ENCODE measurements at regions not wholly inside any gene's neighbourhood (a gene's known extent, or its start where the extent isn't known, plus 50 kb on each side); places are given as distances from the start of the nearest gene placed in this dataset.
"Not testable (repeated sequence)": the region's sequence is repeated elsewhere in the genome, so short reads cannot be mapped to it uniquely, and the experiment has no call there.

DNA sequence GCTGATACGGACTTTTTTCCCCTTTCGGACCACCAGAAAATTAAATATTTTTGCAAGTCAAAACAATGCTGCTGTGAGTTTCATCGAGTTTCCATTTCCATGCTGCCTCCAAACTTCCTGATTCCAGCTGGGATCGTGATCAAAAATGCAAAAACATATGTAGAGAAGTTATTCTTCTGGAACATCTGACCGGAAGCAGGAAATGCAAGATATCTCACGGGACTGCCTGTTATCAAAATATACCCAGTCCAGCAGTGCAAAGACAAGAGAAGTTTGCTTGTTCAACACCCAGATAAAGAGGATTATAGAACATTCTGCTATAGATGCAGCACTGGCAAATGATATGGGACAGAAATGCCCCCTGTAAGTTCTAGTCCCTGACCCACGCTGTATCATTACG is 726.7 kb upstream of the NR2F2 start:
- DNase-seq (ENCODE audit: low read depth in 2 of 2): no peak

DNA sequence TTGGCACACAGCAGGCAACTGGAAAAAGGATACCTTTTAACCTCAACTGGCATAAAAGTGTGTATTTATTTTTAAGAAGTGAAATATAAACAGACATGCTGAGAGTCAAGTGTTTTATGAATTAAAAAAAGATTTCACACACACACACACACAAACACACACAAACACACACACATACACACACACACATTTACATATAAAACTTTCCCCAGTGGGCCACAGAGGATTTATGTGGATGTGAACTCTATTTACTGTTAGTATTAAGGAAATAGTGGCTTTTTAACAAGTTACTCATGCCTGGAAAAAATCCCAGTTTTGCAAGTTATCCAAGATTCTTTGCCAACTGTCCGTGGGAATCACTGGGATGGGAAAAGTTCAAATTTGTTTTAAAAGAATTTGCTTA is 725.9 kb upstream of the NR2F2 start:
- no peak for DNase-seq (ENCODE audit: low read depth in 2 of 2)

DNA sequence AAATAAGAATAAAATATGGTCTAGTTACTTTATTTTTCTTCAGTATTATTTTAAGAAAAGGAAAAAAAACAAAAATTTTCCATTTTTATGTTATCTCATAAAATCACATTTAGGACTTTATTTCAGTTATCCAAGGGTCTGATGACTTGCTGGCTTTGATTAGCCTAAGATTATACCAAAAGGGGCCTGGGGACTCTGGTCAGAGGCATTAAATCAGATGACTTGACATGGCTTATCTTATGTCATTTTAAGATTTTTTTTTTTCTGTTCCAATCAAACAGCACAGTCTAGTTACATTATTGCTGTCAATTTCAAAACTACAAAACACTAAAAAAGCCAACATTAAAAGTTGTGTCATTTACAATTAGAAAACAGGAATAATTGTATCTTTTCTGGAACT is 725.4 kb upstream of the NR2F2 start:
- no peak for DNase-seq (ENCODE audit: low read depth in 2 of 2)

DNA sequence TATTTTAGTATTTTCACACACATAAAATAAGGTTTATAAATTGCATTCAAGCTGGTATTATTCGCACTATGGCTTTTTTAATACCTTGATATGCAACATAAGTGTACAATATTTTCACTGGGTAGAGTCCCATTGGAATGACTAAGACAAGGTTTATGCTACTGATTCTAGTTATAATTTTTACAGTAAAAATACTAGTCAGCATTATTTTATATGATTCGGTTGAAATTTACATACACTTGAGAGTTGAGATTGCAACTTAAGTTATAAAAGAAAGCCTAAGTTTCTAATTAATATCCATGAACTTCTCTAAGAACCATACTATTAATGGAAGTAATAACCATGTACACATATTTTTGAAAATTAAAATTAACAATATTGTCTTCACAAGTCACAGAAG is 723.9 kb upstream of the NR2F2 start:
- no peak for DNase-seq (ENCODE audit: low read depth in 2 of 2)

DNA sequence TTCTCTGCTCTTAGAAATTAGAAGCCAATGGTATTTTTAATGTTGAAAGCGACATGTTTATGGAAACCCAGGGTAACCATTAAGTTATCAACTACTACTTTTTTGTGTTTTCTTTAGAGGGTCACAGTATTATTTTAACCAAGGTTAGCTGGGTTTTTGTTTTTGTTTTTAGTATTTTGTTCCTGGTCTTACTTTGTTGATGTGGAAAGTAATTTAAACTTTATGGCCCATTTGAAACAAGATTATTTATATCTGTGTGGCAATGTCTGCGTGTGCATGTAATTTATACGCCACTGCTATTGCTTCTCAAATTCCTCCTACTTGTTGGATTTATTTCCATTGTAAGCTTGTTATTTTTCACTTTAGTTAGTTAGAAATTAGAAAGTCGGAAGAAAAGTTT is 722.1 kb upstream of the NR2F2 start:
- DNase-seq (ENCODE audit: low read depth in 2 of 2): no peak

DNA sequence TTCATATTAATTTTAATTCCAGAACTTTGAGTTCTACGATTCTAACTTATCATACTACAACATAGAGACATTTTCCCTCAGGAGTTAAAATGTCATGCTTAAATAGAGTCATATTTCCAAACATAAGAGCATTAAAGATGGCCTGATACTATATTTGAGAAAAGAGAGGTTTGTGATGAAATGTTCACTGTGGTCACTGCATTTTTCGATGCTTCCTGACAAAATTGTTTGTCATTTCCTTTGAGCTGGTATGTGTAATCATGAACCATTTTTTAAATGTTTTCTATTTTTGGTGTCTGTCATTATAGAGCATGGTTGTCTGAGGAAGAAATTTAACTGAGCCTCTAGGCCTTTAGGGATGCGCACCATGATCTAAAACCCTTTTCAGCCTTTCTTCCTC is 721.4 kb upstream of the NR2F2 start:
- DNase-seq (ENCODE audit: low read depth in 2 of 2): no peak

DNA sequence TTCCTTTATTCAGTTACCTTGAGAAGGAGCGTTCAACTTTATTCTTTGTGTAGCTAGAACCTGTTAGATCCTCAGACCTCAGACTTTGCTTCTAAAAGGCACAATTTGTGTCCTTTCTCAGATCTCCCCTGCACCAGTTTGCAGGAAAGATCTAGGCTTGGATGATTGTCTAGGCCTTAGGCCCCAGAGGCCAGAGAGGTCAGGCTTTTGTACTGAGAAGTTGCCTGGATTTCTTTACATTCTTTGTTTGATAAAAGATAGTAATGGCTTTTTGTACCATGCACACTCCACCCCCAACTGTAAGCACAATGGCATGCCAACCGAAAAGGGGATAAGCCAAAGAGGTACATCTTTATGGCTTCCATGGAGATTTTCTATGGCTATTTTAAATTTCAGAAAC is 719.6 kb upstream of the NR2F2 start:
- no peak for DNase-seq (ENCODE audit: low read depth in 2 of 2)

DNA sequence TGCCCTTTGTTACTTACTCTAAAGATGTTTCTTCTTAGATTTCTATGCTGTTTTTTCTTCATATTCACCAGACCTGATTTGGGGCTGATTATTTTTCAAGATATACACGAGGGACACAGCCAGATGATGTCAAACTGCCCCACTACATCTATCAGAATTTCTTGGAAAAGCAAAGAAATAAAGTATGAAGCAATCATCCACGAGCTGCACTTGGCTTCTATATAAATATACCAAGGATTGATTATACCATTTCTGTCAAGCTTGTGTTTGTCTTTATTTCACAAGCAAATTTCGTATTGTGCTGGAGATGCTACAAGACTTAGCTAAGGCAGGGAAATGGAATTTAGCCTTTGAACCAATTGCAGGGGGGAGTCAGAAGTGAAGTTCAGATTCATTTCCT is 715.1 kb upstream of the NR2F2 start:
- DNase-seq (ENCODE audit: low read depth in 2 of 2): no peak

DNA sequence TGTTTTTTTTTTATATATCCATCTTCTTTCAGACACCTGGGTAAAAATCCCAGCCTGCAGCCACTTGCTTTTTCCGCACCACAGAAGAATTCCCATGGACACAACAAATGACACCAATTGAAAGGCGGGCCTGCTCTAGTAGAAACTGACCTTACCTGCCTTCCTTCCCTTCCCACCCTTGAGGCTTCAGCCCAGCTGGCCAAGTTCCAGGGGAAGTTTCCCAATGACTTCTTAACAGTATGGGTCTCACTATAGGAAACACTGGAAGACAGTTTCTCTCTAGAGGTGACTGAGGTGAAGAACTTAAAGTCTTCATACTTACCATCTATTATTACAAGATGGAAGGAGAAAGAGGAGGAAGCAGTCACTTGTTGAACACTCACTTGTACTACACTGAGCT is 714.2 kb upstream of the NR2F2 start:
- no peak for DNase-seq (ENCODE audit: low read depth in 2 of 2)

DNA sequence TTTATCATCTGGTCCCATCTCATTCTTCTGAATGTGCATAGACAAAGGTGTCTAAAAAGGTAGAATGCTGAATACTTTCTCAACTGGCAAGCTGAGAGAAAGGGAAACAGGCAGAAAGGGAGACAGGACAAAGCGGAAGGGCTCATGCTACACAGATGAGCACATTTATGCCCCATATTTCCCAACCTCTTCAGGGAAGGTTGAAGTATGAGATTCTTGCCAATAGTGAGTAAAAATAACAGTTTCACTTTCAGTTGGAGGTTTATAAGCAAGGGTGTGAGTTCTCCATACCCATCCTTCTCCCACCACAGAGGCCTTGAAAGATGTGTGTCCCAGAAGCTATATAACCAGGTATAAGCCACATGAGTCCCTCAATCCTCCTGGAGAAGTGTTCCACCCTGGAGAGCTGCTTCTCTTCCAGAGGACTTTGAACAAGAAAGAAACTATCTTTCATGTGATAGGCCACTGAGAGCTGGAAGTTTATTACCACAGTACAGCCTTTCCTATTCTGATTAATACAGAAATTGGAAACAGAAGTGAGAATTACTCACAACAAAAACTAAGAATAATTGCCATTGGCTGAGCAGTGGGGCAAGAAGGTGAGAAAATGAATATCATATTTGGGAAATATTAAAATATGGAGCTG is 709.4 kb upstream of the NR2F2 start:
- DNase-seq (ENCODE audit: low read depth in 2 of 2): no peak

DNA sequence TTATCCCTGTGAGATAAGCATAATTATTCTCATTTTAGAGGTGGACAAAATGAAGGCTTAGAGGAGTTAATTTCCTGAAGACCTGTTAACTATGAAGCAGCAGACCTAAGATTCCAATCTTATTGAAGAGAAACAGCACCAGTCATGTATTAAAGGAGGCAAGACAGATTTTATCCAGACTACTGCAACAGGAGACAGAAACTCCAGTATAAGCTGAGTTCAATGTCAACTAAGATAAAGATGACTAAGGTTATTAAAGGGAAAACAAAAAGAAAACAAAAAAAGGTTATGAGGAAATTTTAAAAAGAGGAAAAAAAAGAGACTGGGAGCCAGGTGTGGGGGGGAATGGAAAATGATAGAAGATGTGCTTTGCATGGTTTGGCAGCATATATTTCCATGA is 707.7 kb upstream of the NR2F2 start:
- DNase-seq (ENCODE audit: low read depth in 2 of 2): no peak

DNA sequence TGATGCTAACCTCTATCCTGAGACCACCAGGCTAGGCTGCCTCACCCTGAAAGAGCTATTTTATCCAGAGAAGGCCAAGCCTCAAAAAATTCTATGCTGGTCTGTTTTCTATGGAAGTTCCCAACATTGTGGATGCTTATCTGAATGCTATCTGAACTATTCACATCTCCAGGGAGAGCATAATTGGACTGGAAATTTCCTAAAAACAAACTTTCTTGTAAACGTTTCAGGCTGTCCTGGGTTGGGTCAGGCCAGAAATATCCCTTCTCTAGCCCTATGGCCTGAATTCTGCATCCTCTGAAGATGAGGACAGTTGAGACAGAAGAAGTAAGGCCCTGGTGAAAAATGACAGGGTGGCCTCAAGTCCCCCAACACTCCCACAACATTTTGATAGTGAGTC is 706.4 kb upstream of the NR2F2 start:
- no peak for DNase-seq (ENCODE audit: low read depth in 2 of 2)

DNA sequence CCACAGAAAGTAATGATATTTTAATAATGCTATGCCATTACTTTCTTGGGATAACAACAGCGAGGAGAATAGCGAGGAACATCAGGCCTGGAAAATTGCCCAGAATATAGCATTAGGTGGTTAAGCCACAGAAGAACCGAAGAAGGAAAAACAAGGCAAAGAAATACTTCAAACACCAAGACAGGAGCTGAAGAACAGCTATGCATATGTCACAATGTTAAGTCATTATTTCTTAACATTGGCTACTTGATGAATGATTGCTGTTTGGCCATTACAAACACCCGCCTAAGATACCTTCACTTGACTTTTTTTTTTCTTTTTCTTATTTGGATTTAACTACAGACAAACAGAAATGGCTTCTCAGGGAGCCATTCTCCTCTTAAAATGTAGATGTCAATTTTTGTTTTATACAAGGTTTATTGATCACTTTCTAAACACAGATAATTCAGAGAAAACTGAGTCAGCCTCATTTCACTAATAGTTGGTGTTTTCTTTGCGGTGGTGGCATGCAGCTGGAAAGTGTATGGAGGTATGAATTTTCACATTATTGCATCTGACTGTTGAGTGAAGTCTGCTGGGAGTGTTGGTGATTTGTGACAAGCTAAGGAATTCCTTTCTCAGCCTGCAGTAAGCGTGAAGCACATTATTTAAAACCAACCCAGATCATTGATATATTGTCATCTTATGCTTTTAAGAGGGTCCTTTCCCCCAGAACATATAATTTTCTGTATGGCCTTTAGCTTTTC is 705.7 kb upstream of the NR2F2 start:
- no peak for DNase-seq (ENCODE audit: low read depth in 2 of 2)

DNA sequence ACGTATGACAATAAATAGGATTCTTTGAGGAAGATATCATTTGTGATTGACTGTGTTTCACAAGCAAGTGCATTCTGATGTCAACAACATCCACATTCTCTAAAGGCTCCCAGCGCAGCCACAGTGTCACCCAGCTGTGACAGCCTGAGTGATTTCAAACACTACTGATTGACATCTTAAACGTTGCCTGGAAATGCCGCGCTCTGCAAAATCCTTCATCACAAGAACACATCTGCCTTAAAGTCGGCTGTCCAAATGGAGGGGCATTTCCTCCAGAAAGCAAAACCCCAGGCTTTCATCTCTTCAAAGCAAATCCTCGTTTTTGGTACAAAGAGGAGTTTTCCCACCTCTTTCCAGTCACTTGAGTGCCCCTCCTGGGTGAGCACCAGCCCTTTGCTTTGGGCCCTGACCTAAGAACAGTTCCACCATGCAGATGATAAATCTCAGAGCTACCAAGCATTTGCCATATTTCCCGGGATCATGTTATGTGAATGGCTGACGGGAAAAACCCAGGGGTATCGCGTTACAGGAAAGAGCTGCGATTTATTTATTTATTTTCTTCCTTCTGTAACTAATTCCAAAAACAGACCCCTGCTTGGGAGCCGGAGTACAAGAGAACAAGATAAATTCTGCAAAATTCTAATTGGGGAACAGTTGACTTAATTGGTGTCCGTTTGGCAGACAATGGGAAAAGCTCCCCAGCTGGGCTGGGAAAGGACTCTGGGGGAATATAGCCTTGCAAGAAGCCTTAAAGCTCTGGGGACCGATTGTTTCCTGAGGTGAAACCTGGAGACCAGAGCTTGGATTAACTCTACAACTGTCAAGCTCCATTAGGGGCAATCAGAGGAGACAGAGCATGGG is 703.8 kb upstream of the NR2F2 start:
- no peak for DNase-seq (ENCODE audit: low read depth in 2 of 2)

DNA sequence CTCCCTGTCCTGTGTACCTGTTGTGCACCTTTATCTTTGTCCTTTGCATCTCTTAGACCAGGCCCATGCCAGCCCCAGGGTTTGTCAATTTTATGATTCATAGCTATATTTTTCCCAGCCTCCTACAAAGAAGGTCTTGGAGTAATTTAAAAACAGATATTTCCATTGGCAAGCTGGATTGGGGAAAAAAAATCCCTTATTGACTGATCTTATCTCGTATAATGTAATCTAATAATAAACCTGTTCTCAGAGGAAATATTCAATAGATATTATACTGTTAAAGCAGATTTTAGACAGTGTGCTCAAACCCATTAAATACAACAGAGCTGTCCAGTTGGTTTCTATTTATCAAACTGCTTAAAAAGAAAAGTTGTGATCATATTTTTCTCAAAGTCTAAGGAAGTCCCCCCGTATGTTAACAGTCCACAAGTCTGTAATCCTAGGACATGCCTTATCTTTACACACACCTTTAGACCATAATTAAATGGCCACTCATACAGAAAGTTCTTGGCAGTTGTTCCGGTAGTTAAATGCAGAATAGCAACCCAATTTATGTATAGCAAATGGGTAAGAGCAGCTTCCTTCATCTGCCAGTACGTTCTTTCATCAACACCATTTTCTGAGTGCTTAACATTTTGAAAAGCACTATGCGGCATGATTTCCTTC is 700.9 kb upstream of the NR2F2 start:
- no peak for DNase-seq (ENCODE audit: low read depth in 2 of 2)

DNA sequence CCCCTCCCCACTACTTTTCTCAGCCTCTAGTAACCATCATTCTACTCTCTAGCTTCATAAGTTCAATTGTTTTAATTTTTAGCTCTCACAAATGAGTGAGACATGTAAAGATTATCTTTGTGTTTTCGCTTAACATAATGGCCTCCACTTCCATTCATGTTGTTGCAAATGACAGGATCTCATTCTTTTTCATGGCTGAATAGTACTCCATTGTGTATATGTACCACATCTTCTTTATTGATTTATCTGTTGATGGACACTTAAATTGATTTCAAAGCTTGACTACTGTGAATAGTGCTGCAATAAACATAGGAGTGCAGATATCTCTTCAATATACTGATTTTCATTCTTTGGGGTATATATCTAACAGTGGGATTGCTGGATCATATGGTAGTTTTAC is 699.8 kb upstream of the NR2F2 start:
- no peak for DNase-seq (ENCODE audit: low read depth in 2 of 2)

DNA sequence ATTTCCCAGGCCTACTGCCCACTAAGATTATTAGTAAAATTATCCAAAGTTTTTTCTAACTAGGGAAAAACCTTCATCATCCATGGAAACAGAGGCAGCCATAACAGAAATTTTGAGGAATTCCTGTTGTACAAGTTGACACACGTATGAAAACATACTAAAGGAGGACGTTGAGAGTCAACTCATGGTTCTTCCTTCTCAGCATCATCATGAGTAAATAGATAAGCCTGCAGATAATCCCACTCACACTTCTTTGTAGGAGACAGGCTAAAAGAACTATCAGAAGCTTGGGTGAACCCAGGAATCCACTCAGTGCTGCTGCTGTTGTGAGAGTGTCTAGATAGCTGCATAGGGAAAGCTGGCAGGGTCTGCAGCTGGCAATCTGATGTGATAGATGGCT is 694.8 kb upstream of the NR2F2 start:
- DNase-seq (ENCODE audit: low read depth in 2 of 2): no peak

DNA sequence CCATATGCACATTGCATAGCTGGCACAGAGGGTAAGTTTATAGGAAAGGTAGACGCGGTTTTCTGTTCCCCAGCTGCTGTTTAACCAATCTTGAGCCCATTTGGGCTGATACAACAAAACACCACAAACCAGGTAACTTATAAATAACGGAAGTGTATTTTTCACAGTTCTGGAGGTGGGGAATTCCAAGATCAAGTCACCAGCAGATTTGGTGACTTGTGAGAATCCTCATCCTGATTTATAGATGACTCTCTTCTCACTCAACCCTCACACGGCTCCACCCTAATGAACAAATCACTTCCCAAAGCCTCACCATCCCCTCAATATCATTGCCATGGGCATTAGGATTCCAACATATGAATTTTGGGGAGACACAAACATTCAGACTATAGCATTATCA is 694.4 kb upstream of the NR2F2 start:
- DNase-seq (ENCODE audit: low read depth in 2 of 2): no peak

DNA sequence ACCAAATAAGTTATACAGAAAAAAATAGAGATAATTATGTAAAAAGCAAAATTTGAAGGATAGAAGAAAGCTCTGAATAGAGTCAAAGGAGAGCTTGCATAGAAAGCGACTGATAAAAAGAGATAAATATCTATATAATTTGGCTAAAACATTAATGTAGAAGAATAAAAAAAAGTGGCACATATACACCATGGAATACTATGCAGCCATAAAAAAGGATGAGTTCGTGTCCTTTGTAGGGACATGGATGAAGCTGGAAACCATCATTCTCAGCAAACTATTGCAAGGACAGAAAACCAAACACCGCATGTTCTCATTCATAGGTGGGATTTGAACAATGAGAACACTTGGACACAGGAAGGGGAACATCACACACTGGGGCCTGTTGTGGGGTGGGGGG is 693.3 kb upstream of the NR2F2 start:
- DNase-seq (ENCODE audit: low read depth in 2 of 2): not testable (repeated sequence)

DNA sequence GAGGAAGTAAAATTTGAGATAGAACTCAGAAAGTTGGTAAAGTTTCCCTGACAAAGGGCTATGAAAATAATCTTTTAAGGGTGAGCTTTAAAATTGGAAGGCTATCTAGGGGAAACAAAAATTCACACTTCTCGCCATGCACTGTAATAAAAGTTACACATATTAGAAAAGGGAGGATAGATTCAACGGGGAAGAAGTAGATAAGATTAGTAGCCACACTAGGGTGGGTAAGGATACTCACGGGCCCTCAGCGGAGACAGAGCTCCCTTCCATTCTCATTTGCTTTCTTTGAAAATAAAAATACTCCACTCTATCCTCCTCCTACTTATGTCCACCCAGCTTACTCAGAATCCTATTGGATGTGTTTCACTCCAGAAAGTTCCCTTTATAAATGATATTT is 691.3 kb upstream of the NR2F2 start:
- DNase-seq (ENCODE audit: low read depth in 2 of 2): no peak

DNA sequence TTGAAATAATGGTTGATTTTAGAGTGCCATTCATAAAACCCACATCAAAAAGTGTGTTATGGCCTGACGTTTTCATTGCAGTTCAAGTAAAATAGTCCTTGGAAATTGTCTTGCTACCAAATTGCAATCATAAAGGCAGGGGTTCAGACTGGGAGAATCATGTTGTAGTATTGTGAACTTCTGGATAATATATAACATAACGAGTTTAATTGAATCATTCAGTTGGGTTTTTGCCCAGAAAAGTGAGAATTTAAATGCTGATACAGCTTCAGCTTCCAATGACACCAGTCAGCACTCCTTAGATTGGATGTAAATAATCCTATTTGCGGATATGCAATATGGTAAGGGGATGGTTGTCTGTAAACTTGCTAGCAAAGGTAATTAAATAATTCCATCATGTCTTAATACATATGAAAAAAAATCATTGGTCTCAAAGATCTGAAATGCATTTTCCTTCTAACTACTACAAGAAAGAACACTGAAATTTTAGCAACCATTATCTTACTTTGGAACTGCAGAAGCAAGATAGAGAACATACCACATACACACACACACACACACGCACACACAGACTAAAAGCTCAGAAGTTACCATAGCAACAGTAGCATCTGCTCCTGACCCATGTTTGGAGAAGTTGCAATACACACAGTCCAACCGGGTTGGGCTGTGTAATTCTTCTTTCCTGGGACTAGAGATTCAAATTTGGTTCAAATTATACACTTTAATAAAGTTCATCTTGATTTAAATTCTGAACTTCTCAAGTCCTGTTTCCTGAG is 686.2 kb upstream of the NR2F2 start:
- no peak for DNase-seq (ENCODE audit: low read depth in 2 of 2)

All from stimulated activated CD4-positive, alpha-beta T cell treated with anti-CD3 and anti-CD28 coated beads, Interleukin-12 subunit alpha, Interleukin-12 subunit beta, amount 100 ng/mL, for 24 hours (primary cell).